NK-92 treated with Interleukin-12 subunit alpha and Interleukin-12 subunit beta, amount 100 ng/mL, for 24 hours (cell line): ENCODE measurements at regions not wholly inside any gene's neighbourhood (a gene's known extent, or its start where the extent isn't known, plus 50 kb on each side); places are given as distances from the start of the nearest gene placed in this dataset.
"Not testable (repeated sequence)": the region's sequence is repeated elsewhere in the genome, so short reads cannot be mapped to it uniquely, and the experiment has no call there.

Source experiments
- DNase-seq: peaks from one replicate; lab custom pipeline; 2025; lab: John Stamatoyannopoulos, UW

DNA sequence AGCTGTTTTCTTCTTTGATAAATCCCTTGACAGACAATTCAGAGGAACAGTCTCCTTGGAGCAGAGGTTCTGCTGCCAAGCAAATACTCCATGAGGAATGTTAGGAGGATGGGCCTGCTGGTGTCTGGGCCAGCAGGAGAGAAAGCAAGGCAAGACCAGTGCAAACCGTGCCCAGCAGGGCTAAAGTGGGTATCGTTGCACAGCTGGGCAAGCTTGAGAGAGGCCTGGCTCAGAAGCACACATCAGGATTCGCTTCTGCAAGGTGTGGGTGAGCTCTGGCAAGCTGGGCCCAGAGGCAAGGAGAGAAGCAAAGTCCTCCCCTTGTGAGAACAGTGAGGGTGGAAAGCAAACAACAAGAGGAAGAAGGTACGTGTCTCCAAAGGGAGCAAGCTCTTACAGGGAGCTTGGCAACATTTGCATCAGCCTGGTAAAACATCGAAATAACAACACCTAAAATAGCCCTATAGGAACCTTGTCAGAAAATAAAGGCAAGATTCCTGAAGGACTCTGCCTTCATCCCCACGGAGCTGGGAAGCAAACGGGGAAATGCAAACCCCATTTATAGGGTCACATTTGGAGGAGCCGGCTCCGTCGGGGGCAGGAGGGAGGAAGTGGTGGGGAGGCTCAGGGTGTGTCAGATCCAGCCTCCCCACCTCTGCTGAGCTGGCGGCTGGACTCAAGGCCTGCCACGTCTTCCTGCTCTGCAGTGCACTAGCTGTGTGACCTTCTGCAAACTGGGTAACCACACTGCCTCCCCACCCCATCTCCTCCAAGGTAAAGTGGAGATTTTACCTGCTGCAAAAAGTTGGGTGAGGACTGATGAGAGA lies 62.3 kb upstream of the HIVEP3 start:
- DNase-seq = no peak

DNA sequence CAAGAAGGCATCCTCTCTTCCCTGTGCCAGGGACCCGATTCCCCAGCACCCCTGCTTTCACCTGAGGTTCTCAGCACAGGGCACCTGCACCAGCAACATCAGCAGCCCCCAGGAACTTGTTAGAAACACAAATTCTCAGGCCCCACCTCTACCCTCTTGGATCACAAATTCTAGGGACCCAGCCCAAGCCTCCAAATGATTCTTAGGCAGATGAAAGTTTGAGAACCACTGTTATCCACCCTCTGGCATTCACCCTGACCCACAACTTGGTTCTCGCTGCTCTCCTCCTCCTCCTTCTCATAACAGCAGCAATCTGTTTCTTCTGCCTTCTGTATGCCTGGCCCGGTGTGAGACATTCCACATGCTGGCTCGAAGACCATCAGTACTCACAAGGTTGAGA lies 60.3 kb upstream of the HIVEP3 start:
- no peak for DNase-seq

DNA sequence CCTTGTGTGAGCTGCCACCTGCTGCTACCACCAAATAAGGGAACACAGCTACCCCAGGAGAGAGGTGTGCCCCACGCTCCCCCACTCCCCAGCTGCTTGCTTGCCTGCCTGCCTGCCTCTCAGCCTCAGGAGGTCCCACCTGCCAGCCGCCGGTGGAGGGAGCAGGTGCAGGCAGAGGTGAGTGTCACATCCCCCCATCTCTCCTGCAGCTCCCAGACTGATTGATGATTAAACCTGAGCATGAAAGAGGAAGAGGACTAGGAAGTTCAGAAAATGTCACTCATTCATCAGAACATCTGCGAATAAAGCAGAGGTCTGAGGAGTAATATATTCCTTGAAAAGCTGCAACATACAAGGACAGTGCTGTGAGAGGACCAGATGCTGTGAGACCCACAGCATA lies 58.6 kb upstream of the HIVEP3 start:
- DNase-seq = no peak

DNA sequence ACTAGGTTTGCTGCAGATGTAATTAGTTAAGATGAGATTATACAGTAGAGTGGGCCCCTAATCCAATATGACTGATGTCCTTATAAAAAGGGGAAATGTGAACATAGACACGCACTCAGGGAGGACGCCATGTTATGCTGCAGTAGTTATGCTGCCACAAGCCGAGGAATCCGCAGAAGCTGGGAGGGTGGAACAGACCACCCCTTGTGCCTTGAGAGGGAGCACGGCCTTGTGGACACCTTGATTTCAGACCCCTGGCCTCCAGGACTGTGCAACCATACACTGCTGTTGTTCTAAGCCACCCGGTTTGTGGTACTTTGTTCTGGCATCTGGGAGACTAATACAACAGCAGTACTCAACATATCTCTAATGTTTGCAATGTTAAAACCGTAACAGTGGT lies 57.9 kb upstream of the HIVEP3 start:
- no peak for DNase-seq

DNA sequence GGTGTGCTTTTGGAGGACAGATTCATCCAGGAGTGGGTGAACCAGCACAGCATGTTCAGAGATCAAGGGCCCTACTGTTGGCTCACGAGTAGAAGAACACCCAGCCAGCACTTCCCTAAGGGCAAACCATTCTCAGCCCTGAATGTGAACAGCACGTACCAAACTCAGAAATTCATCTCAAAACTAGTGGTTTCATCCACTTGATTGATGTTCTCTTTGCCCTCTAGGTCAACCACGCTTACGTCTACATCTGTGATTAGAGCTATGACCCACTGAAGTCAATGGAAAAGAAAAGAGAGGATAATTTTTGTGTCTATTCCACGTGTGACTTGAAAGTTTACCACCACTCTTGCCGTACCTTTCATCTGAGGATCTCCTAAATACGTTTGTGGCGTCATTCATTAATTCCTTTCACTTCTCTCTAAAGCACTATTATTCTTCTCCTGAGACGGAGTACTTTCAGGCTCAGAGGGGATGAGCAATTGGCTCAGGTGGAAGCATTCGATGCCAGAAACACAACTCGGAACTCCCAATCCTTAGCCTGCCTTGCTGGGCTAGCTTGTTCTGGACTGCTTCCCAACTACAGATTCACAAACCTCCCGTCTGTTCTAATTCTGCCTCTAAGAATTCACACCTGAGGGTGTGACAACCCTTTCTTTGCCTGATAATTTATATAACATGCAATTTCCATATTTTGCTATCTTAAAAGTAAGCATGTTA lies 57.3 kb upstream of the HIVEP3 start:
- no peak for DNase-seq

DNA sequence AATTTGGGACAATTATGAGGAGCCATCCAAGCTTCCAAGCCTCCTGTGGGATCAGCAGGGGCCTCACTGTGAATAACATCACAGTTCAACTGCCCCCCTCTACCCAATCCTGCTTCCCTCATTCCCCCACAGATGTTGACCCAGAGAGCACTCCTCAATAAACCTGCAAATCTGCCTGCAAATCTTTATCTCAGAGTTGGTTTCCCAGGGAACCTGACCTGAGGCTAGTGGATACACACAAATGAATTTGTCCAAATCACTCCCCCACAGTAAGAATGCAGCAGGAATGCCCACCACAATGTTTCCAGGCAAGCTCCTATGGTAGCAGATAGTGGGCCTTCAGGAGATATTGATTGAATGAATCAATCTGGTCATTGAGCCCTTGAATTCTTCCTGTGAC lies 56.4 kb upstream of the HIVEP3 start:
- DNase-seq = no peak

DNA sequence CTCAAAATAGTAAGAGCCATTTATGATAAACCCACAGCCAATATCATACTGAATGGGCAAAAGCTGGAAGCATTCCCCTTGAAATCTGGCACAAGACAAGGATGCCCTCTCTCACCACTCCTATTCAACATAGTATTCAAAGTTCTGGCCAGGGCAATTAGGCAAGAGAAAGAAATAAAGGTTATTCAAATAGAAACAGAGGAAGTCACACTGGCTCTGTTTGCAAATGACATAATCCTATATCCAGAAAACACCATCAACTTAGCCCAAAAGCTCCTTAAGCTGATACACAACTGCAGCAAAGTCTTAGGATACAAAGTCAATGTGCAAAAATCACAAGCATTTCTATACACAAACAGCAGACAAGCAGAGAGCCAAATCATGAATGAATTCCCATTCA lies 49.8 kb upstream of the HIVEP3 start:
- not testable (repeated sequence) for DNase-seq
